HCT116 (cell line): ENCODE measurements at regions not wholly inside any gene's neighbourhood (a gene's known extent, or its start where the extent isn't known, plus 50 kb on each side); places are given as distances from the start of the nearest gene placed in this dataset.

Source experiments
- ATAC-seq: fragments of 200-7000 bp; cut with Tn5 transposase; 2 replicates; pipeline ENCODE4 v1.9.1; 2020; ENCODE audit warnings: mild to moderate bottlenecking, moderate library complexity
- BruUV-seq: library from RNA; stranded (reverse); fragments of 400-500 nt; replicated peaks from 2 replicates; lab custom pipeline; 2021; lab: Mats Ljungman, UMichigan
- CTCF ChIA-PET: fragments of 300-600 bp; sonication (Branson Sonifier 250); formaldehyde crosslinking; loops from one replicate; lab custom pipeline; 2021; ENCODE audit warnings: antibody characterized with exemption; lab: Charles Lee
- POLR2A ChIA-PET: fragments of 300-600, 350-600 bp; sonication (Branson Sonifier 250); formaldehyde crosslinking; loops from one replicate; lab custom pipeline; 2021; ENCODE audit warnings: antibody characterized with exemption; lab: Charles Lee
- RAD21 ChIA-PET, 2 experiments: fragments of 300-600 bp; sonication (Branson Sonifier 250); formaldehyde crosslinking; loops; one replicate each; lab custom pipeline; 2023; ENCODE audit warnings: low total read pairs in 2 of 2; ENCODE audit not compliant: uncharacterized antibody in 2 of 2, unreplicated experiment in 2 of 2, low non-redundant PET in 1 of 2; lab: Charles Lee
- DNase-seq: peaks from one replicate; pipeline ENCODE4 v3.0.0-alpha.2; 2010; ENCODE audit warnings: low read depth, low spot score
- H2AFZ ChIP-seq: fragments of 200-600 bp; shearing (Covaris generic), sonication (generic); 2 replicates; pipeline ENCODE4 v1.6.1; 2017; ENCODE audit warnings: low read depth, mixed run types, mixed read lengths, antibody characterized with exemption, low read length; ENCODE audit not compliant: poor library complexity, severe bottlenecking
- H3K27ac ChIP-seq: 2 replicates; pipeline ENCODE4 v1.5.1; 2012; ENCODE audit warnings: low read depth, low read length
- H3K27me3 ChIP-seq: fragments of 200-600 bp; sonication (generic); 2 replicates; pipeline ENCODE4 v1.6.1; 2016; ENCODE audit warnings: mixed run types, low read length, mixed read lengths; ENCODE audit not compliant: insufficient read depth
- H3K36me3 ChIP-seq, 2 experiments: fragments of 200-500 bp in 1 of 2; fragments of 200-600 bp in 1 of 2; sonication (Bioruptor generic) in 1 of 2; sonication (generic) in 1 of 2; 2 replicates each; pipeline versions ENCODE4 v1.5.1 to v1.6.1; 2014 to 2016; ENCODE audit warnings: low read length in 2 of 2, inconsistent platforms in 1 of 2, mixed read lengths in 1 of 2, mixed run types in 1 of 2; ENCODE audit not compliant: insufficient read depth in 2 of 2, control insufficient read depth in 1 of 2
- H3K4me1 ChIP-seq, 2 experiments: fragments of 200-600 bp in 1 of 2; sonication (generic) in 1 of 2; 2 replicates each; pipeline versions ENCODE4 v1.5.1 to v1.6.1; 2012 to 2017; ENCODE audit warnings: low read length in 2 of 2, inconsistent platforms in 1 of 2, mild to moderate bottlenecking in 1 of 2, mixed read lengths in 1 of 2, mixed run types in 1 of 2, moderate library complexity in 1 of 2; ENCODE audit not compliant: insufficient read depth in 2 of 2, control insufficient read depth in 1 of 2
- H3K4me2 ChIP-seq: fragments of 200-600 bp; sonication (generic); 2 replicates; pipeline ENCODE4 v1.6.1; 2017; ENCODE audit warnings: mixed run types, low read length, mixed read lengths
- H3K4me3 ChIP-seq, 2 experiments: fragments of 200-600 bp in 1 of 2; sonication (generic) in 1 of 2; replicated peaks in 1 of 2; 2 replicates each; pipeline ENCODE4 v1.5.1; 2011 to 2016; ENCODE audit warnings: low read length in 2 of 2, control low read depth in 1 of 2, low read depth in 1 of 2, mild to moderate bottlenecking in 1 of 2, mixed read lengths in 1 of 2, mixed run types in 1 of 2
- H3K79me2 ChIP-seq: fragments of 200-600 bp; sonication (generic); 2 replicates; pipeline ENCODE4 v1.6.1; 2017; ENCODE audit warnings: mild to moderate bottlenecking, mixed run types, low read length, moderate library complexity, mixed read lengths; ENCODE audit not compliant: insufficient read depth
- H3K9ac ChIP-seq: fragments of 200-600 bp; sonication (generic); 2 replicates; pipeline ENCODE4 v1.6.1; 2016; ENCODE audit warnings: low read length, mixed read lengths
- H3K9me2 ChIP-seq: fragments of 200-600 bp; sonication (generic), shearing (Covaris generic); 2 replicates; pipeline ENCODE4 v1.6.1; 2017; ENCODE audit warnings: mixed run types, mild to moderate bottlenecking, moderate library complexity; ENCODE audit not compliant: insufficient read depth
- H3K9me3 ChIP-seq, 2 experiments: fragments of 200-500 bp in 1 of 2; fragments of 200-600 bp in 1 of 2; sonication (Bioruptor generic) in 1 of 2; sonication (generic) in 1 of 2; 2 replicates each; pipeline ENCODE4 v1.6.1; 2014 to 2017; ENCODE audit warnings: low read length in 2 of 2, mixed read lengths in 2 of 2, inconsistent platforms in 1 of 2, low read depth in 1 of 2, mild to moderate bottlenecking in 1 of 2, mixed run types in 1 of 2, moderate library complexity in 1 of 2; ENCODE audit not compliant: control insufficient read depth in 1 of 2, insufficient read depth in 1 of 2
- H4K20me1 ChIP-seq: fragments of 200-600 bp; sonication (generic), shearing (Covaris generic); 2 replicates; pipeline ENCODE4 v1.6.1; 2017; ENCODE audit warnings: mixed run types, mild to moderate bottlenecking, moderate library complexity; ENCODE audit not compliant: insufficient read depth
- ATF3 ChIP-seq: IDR thresholded peaks from 2 replicates; pipeline ENCODE4 v1.6.1; 2012
- CEBPB ChIP-seq: IDR thresholded peaks from 2 replicates; pipeline ENCODE4 v1.6.1; 2012; ENCODE audit warnings: low read depth
- CTCF ChIP-seq, 3 experiments: fragments of 200-600 bp in 1 of 3; sonication (generic) in 1 of 3; IDR thresholded peaks in 2 of 3; conservative IDR thresholded peaks in 1 of 3; 2 replicates each; pipeline ENCODE4 v1.5.1; 2012 to 2017; ENCODE audit warnings: low read depth in 2 of 3, low read length in 2 of 3, antibody characterized with exemption in 1 of 3, borderline replicate concordance in 1 of 3, control low read depth in 1 of 3, mild to moderate bottlenecking in 1 of 3, mixed read lengths in 1 of 3, mixed run types in 1 of 3, moderate library complexity in 1 of 3; ENCODE audit not compliant: insufficient read depth in 1 of 3
- EGR1 ChIP-seq: IDR thresholded peaks from 2 replicates; pipeline ENCODE4 v1.6.1; 2012; ENCODE audit warnings: low read depth
- EZH2 ChIP-seq: fragments of 200-600 bp; sonication (generic); IDR thresholded peaks from 2 replicates; pipeline ENCODE4 v1.6.1; 2017; ENCODE audit warnings: antibody characterized with exemption, mixed run types
- MAX ChIP-seq: IDR thresholded peaks from 2 replicates; pipeline ENCODE4 v1.6.1; 2012
- REST ChIP-seq: IDR thresholded peaks from 2 replicates; pipeline ENCODE4 v1.6.1; 2012; ENCODE audit warnings: low read depth
- TCF7L2 ChIP-seq: IDR thresholded peaks from 2 replicates; pipeline ENCODE4 v1.7.0; 2011; ENCODE audit warnings: borderline replicate concordance, inconsistent platforms; ENCODE audit not compliant: insufficient read depth, insufficient read length; ENCODE audit errors: extremely low read depth
- ZFX ChIP-seq: fragments of 450-650 bp; IDR thresholded peaks from 2 replicates; pipeline ENCODE4 v1.6.1; 2017
- ZNF274 ChIP-seq: fragments of 200-500 bp; sonication (Bioruptor generic); IDR thresholded peaks from 2 replicates; pipeline ENCODE4 v1.6.1; 2014; ENCODE audit warnings: mild to moderate bottlenecking, low read depth, low read length, inconsistent platforms
- intact Hi-C: fragments of 100-400 bp; cut with micrococcal nuclease; formaldehyde crosslinking; loops from 2 replicates; pipeline ENCODE4 v1.10.0; 2022

- RAD21 ChIA-PET = no interaction called here
- H3K27ac ChIP-seq = no peak overlapping the region
These were observed 101.5 kb upstream of the PODXL start for GRCh38 chr7:131657881-131658280.

More at GRCh38 chr7:131657881-131658280, 101.5 kb upstream of the PODXL start:
- H3K79me2 ChIP-seq = no peaks in the 10 kb centered on the region
- ChIA-PET POLR2A (no interaction called here), CTCF (interaction anchor here (0.8 kb wide), 1 partner anchor 112 kb away, joined by 4 read pairs; no protein-coding TSS in a partner anchor)
- no peaks in the 10 kb centered on the region for H4K20me1 ChIP-seq
- no peak overlapping the region for H2AFZ ChIP-seq
- no TSS peak for BruUV-seq
- H3K4me2 ChIP-seq = no peak overlapping the region
- no peaks in the 10 kb centered on the region for H3K9me2 ChIP-seq
- intact Hi-C loops = no loop called here
- H3K9me3 ChIP-seq = no peaks in the 10 kb centered on the region
- no peak overlapping the region for H3K9ac ChIP-seq
- no peak overlapping the region for H3K4me3 ChIP-seq
- H3K36me3 ChIP-seq = no peaks in the 10 kb centered on the region
- no peak for ATAC-seq
- H3K4me1 ChIP-seq = peaks cover 0 to 21% of the 10 kb centered on the region in 2 experiments; a peak in 2 of 4 replicates
- TF ChIP-seq CTCF (IDR thresholded peaks at IDR 0.05 in 2 of 3, conservative IDR thresholded peaks at IDR 0.05 in 1 of 3; ENCODE audit: borderline replicate concordance in 1 of 3, insufficient read depth in 1 of 3, low read depth in 2 of 3, low read length in 2 of 3) (no peak), REST (no peak), TCF7L2 (no peak), ATF3 (no peak), MAX (no peak), ZFX (no peak), CEBPB (no peak), EGR1 (no peak), ZNF274 (no peak), EZH2 (no peak)
- no peak for DNase-seq
- H3K27me3 ChIP-seq = no peaks in the 10 kb centered on the region
